Esophagus squamous epithelium (tissue), 4 donors: ENCODE measurements at regions not wholly inside any gene's neighbourhood (a gene's known extent, or its start where the extent isn't known, plus 50 kb on each side); places are given as distances from the start of the nearest gene placed in this dataset.

Experiments used
- CTCF ChIP-seq, 6 experiments: fragments of 450-650 bp in 4 of 6; fragments of 200-600 bp in 2 of 6; sonication (generic) in 2 of 6; IDR thresholded peaks; one replicate each; pipeline ENCODE4 v1.5.1; 2016 to 2019; ENCODE audit warnings: antibody characterized with exemption in 6 of 6, mild to moderate bottlenecking in 4 of 6, moderate library complexity in 4 of 6
- POLR2A ChIP-seq, 4 donors: fragments of 450-650 bp; IDR thresholded peaks; one replicate each; pipeline ENCODE4 v1.6.1; 2017; ENCODE audit warnings: antibody characterized with exemption in 4 of 4, mild to moderate bottlenecking in 4 of 4, moderate library complexity in 3 of 4

- TF ChIP-seq POLR2A (IDR thresholded peaks at IDR 0.05) (no peak), CTCF (IDR thresholded peaks at IDR 0.05) (no peak)
These were observed 492.7 kb downstream of the NTRK3 start for GRCh38 chr15:87763837-87764236.
